B cell (primary cell): ENCODE measurements at regions not wholly inside any gene's neighbourhood (a gene's known extent, or its start where the extent isn't known, plus 50 kb on each side); places are given as distances from the start of the nearest gene placed in this dataset.

ENCODE experiments used
- ATAC-seq: fragments of 200-7000 bp; cut with Tn5 transposase; one replicate; pipeline ENCODE4 v1.10.0; 2021; ENCODE audit warnings: low read depth, mild to moderate bottlenecking, moderate number of reproducible peaks, moderate library complexity
- CTCF ChIA-PET: fragments of 350-600 bp; sonication (Branson Sonifier 250); formaldehyde crosslinking; loops from one replicate; lab custom pipeline; 2021; ENCODE audit warnings: antibody characterized with exemption, inconsistent platforms; lab: Charles Lee
- POLR2A ChIA-PET: fragments of 350-600 bp; sonication (Branson Sonifier 250); formaldehyde crosslinking; loops from one replicate; lab custom pipeline; 2021; ENCODE audit warnings: antibody characterized with exemption; lab: Charles Lee
- DNase-seq: peaks from one replicate; pipeline ENCODE4 v3.0.0; 2013
- H2AFZ ChIP-seq: 2 replicates; pipeline ENCODE4 v1.6.1; 2012; ENCODE audit warnings: mild to moderate bottlenecking, low read depth, low read length; ENCODE audit not compliant: insufficient read depth, poor library complexity, severe bottlenecking
- H3K27ac ChIP-seq, 2 donors: 1 replicate in 1 of 2; 2 replicates in 1 of 2; pipeline ENCODE4 v1.5.1; 2012 to 2013; ENCODE audit warnings: low read length in 2 of 2, mild to moderate bottlenecking in 2 of 2, moderate library complexity in 1 of 2
- H3K27me3 ChIP-seq, 4 experiments: fragments of 200-600 bp in 1 of 4; sonication (generic) in 1 of 4; replicated peaks in 1 of 4; 1 replicate in 2 of 4; 2 replicates in 2 of 4; pipeline versions ENCODE4 v1.6.1 to v1.7.0; 2013 to 2016; ENCODE audit warnings: low read length in 3 of 4, mild to moderate bottlenecking in 2 of 4, mixed read lengths in 1 of 4, moderate library complexity in 1 of 4; ENCODE audit not compliant: insufficient read depth in 4 of 4, control insufficient read depth in 3 of 4; ENCODE audit errors: control extremely low read depth in 1 of 4
- H3K36me3 ChIP-seq, 2 experiments: replicated peaks in 1 of 2; 1 replicate in 1 of 2; 2 replicates in 1 of 2; pipeline versions ENCODE4 v1.6.1 to v1.7.1; 2013; ENCODE audit warnings: low read length in 1 of 2; ENCODE audit not compliant: insufficient read depth in 2 of 2, control insufficient read depth in 1 of 2; ENCODE audit errors: control extremely low read depth in 1 of 2, extremely low read depth in 1 of 2
- H3K4me1 ChIP-seq, 2 donors: fragments of 200-600 bp in 1 of 2; sonication (generic) in 1 of 2; 1 replicate in 1 of 2; 2 replicates in 1 of 2; pipeline versions ENCODE4 v1.5.1 to v1.6.1; 2013 to 2017; ENCODE audit warnings: low read length in 2 of 2; ENCODE audit not compliant: control insufficient read depth in 2 of 2, insufficient read depth in 2 of 2
- H3K4me2 ChIP-seq: replicated peaks from 2 replicates; pipeline ENCODE3; 2012; ENCODE audit warnings: mild to moderate bottlenecking, low read depth, low read length; ENCODE audit not compliant: poor library complexity, severe bottlenecking
- H3K4me3 ChIP-seq, 5 experiments: fragments of 200-600 bp in 1 of 5; sonication (generic) in 1 of 5; 1 replicate in 3 of 5; 2 replicates in 2 of 5; pipeline versions ENCODE4 v1.5.1 to v1.7.0; 2011 to 2016; ENCODE audit warnings: low read length in 4 of 5, mild to moderate bottlenecking in 4 of 5, low read depth in 2 of 5, control low read depth in 1 of 5, moderate library complexity in 1 of 5; ENCODE audit not compliant: insufficient read depth in 1 of 5; ENCODE audit errors: control extremely low read depth in 1 of 5, extremely low read depth in 1 of 5
- H3K79me2 ChIP-seq: fragments of 200-600 bp; sonication (generic); one replicate; pipeline ENCODE4 v1.6.0; 2016; ENCODE audit warnings: low read length; ENCODE audit not compliant: control insufficient read depth, insufficient read depth
- H3K9ac ChIP-seq: fragments of 200-600 bp; sonication (generic); 2 replicates; pipeline ENCODE4 v1.6.1; 2017; ENCODE audit warnings: mild to moderate bottlenecking, low read length, moderate library complexity
- H3K9me3 ChIP-seq, 3 donors: one replicate each; pipeline versions ENCODE4 v1.6.1 to v1.7.1; 2013; ENCODE audit warnings: low read length in 2 of 3; ENCODE audit not compliant: control insufficient read depth in 2 of 3, insufficient read depth in 1 of 3; ENCODE audit errors: control extremely low read depth in 1 of 3
- H4K20me1 ChIP-seq: 2 replicates; pipeline ENCODE4 v1.6.0; 2012; ENCODE audit warnings: mild to moderate bottlenecking, low read length; ENCODE audit not compliant: insufficient read depth, control insufficient read depth, poor library complexity, severe bottlenecking
- H3K27ac Mint-ChIP-seq: one replicate; pipeline ENCODE4 v1.8.0; 2021; ENCODE audit warnings: mixed read lengths
- H3K27me3 Mint-ChIP-seq: one replicate; pipeline ENCODE4 v1.8.0; 2021; ENCODE audit warnings: mixed read lengths
- H3K4me1 Mint-ChIP-seq: one replicate; pipeline ENCODE4 v1.8.0; 2021; ENCODE audit warnings: mixed read lengths
- H3K4me3 Mint-ChIP-seq: one replicate; pipeline ENCODE4 v1.8.0; 2021; ENCODE audit warnings: mixed read lengths
- H3K9me3 Mint-ChIP-seq: one replicate; pipeline ENCODE4 v1.8.0; 2022; ENCODE audit warnings: mixed read lengths; ENCODE audit not compliant: insufficient read depth
- CTCF ChIP-seq: fragments of 200-600 bp; IDR thresholded peaks from one replicate; pipeline ENCODE4 v1.8.0; 2022; ENCODE audit warnings: antibody characterized with exemption, mild to moderate bottlenecking
- EZH2 ChIP-seq: IDR thresholded peaks from 2 replicates; pipeline ENCODE4 v1.6.1; 2012; ENCODE audit warnings: borderline replicate concordance, low read depth, mild to moderate bottlenecking, moderate library complexity, low read length; ENCODE audit not compliant: insufficient read depth, poor library complexity, severe bottlenecking
- WGBS: methylation state at CpG from one replicate; pipeline ENCODE4 v1.1.5; 2013; ENCODE audit warnings: missing lambda C conversion rate; ENCODE audit not compliant: insufficient coverage; 5-methylcytosine and 5-hydroxymethylcytosine counted together
- intact Hi-C: fragments of 100-400 bp; cut with micrococcal nuclease; formaldehyde crosslinking; loops from one replicate; pipeline ENCODE4 v1.10.0; 2022

- Mint-ChIP-seq H3K9me3 (peaks cover 2% of the 10 kb centered on the region), H3K4me1 (no peaks in the 10 kb centered on the region), H3K4me3 (no peak overlapping the region), H3K27me3 (no peaks in the 10 kb centered on the region), H3K27ac (no peak overlapping the region)
- ATAC-seq (no peak), DNase-seq (no peak)
- TF ChIP-seq EZH2 (no peak), CTCF (no peak)
- intact Hi-C loops, result no loop called here
- no peak overlapping the region for H3K4me2 ChIP-seq
- H3K27ac ChIP-seq, result no peak overlapping the region
- POLR2A ChIA-PET, result no interaction called here
- CTCF ChIA-PET, result no interaction called here
- no peaks in the 10 kb centered on the region for H3K4me1 ChIP-seq
- no CpG with 5 or more reads among the region's 1 CpG for WGBS
- no peaks in the 10 kb centered on the region for H3K79me2 ChIP-seq
- H3K36me3 ChIP-seq, result no peaks in the 10 kb centered on the region
- no peaks in the 10 kb centered on the region for H3K9me3 ChIP-seq
- no peak overlapping the region for H3K9ac ChIP-seq
- no peak overlapping the region for H3K4me3 ChIP-seq
- no peaks in the 10 kb centered on the region for H4K20me1 ChIP-seq
- H2AFZ ChIP-seq, result no peak overlapping the region
- H3K27me3 ChIP-seq, result no peaks in the 10 kb centered on the region
Observed at GRCh38 chr1:60444680-60445079, 371.1 kb upstream of the C1orf87 start.

GRCh38 chr1:60436186-60436585 lies 362.6 kb upstream of the C1orf87 start:
- no peak for DNase-seq
- no peaks in the 10 kb centered on the region for H3K4me1 Mint-ChIP-seq
- H3K9me3 ChIP-seq, result peaks cover 0 to 8% (median 0%) of the 10 kb centered on the region in 3 donors
- intact Hi-C loops, result no loop called here
- no peaks in the 10 kb centered on the region for H3K79me2 ChIP-seq
- no peak overlapping the region for H3K9ac ChIP-seq
- WGBS, result 94% methylated on average over 2 of the region's 2 CpGs
- H4K20me1 ChIP-seq, result no peaks in the 10 kb centered on the region
- no peak for TF ChIP-seq EZH2
- TF ChIP-seq CTCF, result no peak
- H3K4me3 Mint-ChIP-seq, result no peak overlapping the region
- H3K9me3 Mint-ChIP-seq, result peaks cover 9% of the 10 kb centered on the region
- H2AFZ ChIP-seq, result no peak overlapping the region
- no peaks in the 10 kb centered on the region for H3K27me3 ChIP-seq
- H3K27ac Mint-ChIP-seq, result no peak overlapping the region
- no peak for ATAC-seq
- POLR2A ChIA-PET, result no interaction called here
- no peaks in the 10 kb centered on the region for H3K36me3 ChIP-seq
- no peak overlapping the region for H3K27ac ChIP-seq
- H3K4me3 ChIP-seq, result no peak overlapping the region
- H3K4me2 ChIP-seq, result no peak overlapping the region
- H3K27me3 Mint-ChIP-seq, result no peaks in the 10 kb centered on the region
- no peaks in the 10 kb centered on the region for H3K4me1 ChIP-seq
- CTCF ChIA-PET, result no interaction called here
